ENCODE measurements at regions not wholly inside any gene's neighbourhood (a gene's known extent, or its start where the extent isn't known, plus 50 kb on each side); places are given as distances from the start of the nearest gene placed in this dataset.
"Not testable (repeated sequence)": the region's sequence is repeated elsewhere in the genome, so short reads cannot be mapped to it uniquely, and the experiment has no call there.

- H3K27ac ChIP-seq (ENCODE audit: control insufficient read depth, insufficient read depth, low read length), result no peak overlapping the region
- H3K27me3 ChIP-seq (ENCODE audit: control insufficient read depth, extremely low read depth, insufficient read depth, low read length), result no peaks in the 10 kb centered on the region
- H3K4me3 ChIP-seq (ENCODE audit: control insufficient read depth in 2 of 3, extremely low read depth in 1 of 3, insufficient read depth in 2 of 3, low read depth in 1 of 3, low read length in 3 of 3), result no peak overlapping the region
These were observed 107.4 kb upstream of the FRMD1 start for GRCh38 chr6:168186438-168186837.

GRCh38 chr6:168186018-168186417 is 107.0 kb upstream of the FRMD1 start:
- H3K79me2 ChIP-seq (ENCODE audit: control insufficient read depth, insufficient read depth, low read length); H3K4me2 ChIP-seq (ENCODE audit: control insufficient read depth, extremely low read depth, insufficient read depth, low read depth, low read length); H3K9ac ChIP-seq (ENCODE audit: control insufficient read depth, extremely low read depth, insufficient read depth, low read length); FAIRE-seq; DNase-seq (ENCODE audit: low read depth, low spot score); H3K9me3 ChIP-seq (ENCODE audit: control insufficient read depth, low read depth, low read length); H3K9me1 ChIP-seq (ENCODE audit: control insufficient read depth, extremely low read depth, insufficient read depth, low read length); H3K4me1 ChIP-seq (ENCODE audit: control insufficient read depth, extremely low read depth, insufficient read depth, low read length); H3K27ac ChIP-seq (ENCODE audit: control insufficient read depth, insufficient read depth, low read length); dilution Hi-C loops (cut with MboI; ENCODE audit: extremely low pct_ligation_motif_present, low sequenced_read_pairs); H3K36me3 ChIP-seq (ENCODE audit: control insufficient read depth in 2 of 2, extremely low read depth in 1 of 2, insufficient read depth in 2 of 2, low read length in 2 of 2); H3K27me3 ChIP-seq (ENCODE audit: control insufficient read depth, extremely low read depth, insufficient read depth, low read length); H2AFZ ChIP-seq (ENCODE audit: control insufficient read depth, low read length); H4K20me1 ChIP-seq (ENCODE audit: control insufficient read depth, extremely low read depth, insufficient read depth, low read length); H3K4me3 ChIP-seq (ENCODE audit: control insufficient read depth in 2 of 3, extremely low read depth in 1 of 3, insufficient read depth in 2 of 3, low read depth in 1 of 3, low read length in 3 of 3): not testable (repeated sequence)

More at GRCh38 chr6:168186438-168186837, 107.4 kb upstream of the FRMD1 start:
- no peaks in the 10 kb centered on the region for H3K9me3 ChIP-seq (ENCODE audit: control insufficient read depth, low read depth, low read length)
- H3K79me2 ChIP-seq (ENCODE audit: control insufficient read depth, insufficient read depth, low read length), result no peaks in the 10 kb centered on the region
- H3K9me1 ChIP-seq (ENCODE audit: control insufficient read depth, extremely low read depth, insufficient read depth, low read length), result no peaks in the 10 kb centered on the region
- DNase-seq (ENCODE audit: low read depth, low spot score) (no peak), FAIRE-seq (no peak)
- no peaks in the 10 kb centered on the region for H3K36me3 ChIP-seq (ENCODE audit: control insufficient read depth in 2 of 2, extremely low read depth in 1 of 2, insufficient read depth in 2 of 2, low read length in 2 of 2)
- H3K4me1 ChIP-seq (ENCODE audit: control insufficient read depth, extremely low read depth, insufficient read depth, low read length), result no peaks in the 10 kb centered on the region
- no peak overlapping the region for H3K9ac ChIP-seq (ENCODE audit: control insufficient read depth, extremely low read depth, insufficient read depth, low read length)
- no peak overlapping the region for H2AFZ ChIP-seq (ENCODE audit: control insufficient read depth, low read length)
- dilution Hi-C loops (cut with MboI; ENCODE audit: extremely low pct_ligation_motif_present, low sequenced_read_pairs), result no loop called here
- H4K20me1 ChIP-seq (ENCODE audit: control insufficient read depth, extremely low read depth, insufficient read depth, low read length), result no peaks in the 10 kb centered on the region
- TF ChIP-seq CTCF (optimal IDR thresholded peaks at IDR 0.05 in 1 of 3, IDR thresholded peaks at IDR 0.05 in 1 of 3, conservative IDR thresholded peaks at IDR 0.05 in 1 of 3; ENCODE audit: extremely low read depth in 1 of 3, insufficient read depth in 2 of 3, low read length in 3 of 3), result no peak
- TF ChIP-seq EZH2 (IDR thresholded peaks at IDR 0.05; ENCODE audit: low read length), result no peak
- H3K4me2 ChIP-seq (ENCODE audit: control insufficient read depth, extremely low read depth, insufficient read depth, low read depth, low read length), result no peak overlapping the region

- no peaks in the 10 kb centered on the region for H3K79me2 ChIP-seq (ENCODE audit: control insufficient read depth, insufficient read depth, low read length)
- H4K20me1 ChIP-seq (ENCODE audit: control insufficient read depth, extremely low read depth, insufficient read depth, low read length), result no peaks in the 10 kb centered on the region
- DNase-seq (ENCODE audit: low read depth, low spot score), result no peak
These were observed 105.7 kb upstream of the FRMD1 start for GRCh38 chr6:168184701-168185100.

More at GRCh38 chr6:168184701-168185100, 105.7 kb upstream of the FRMD1 start:
- Histone ChIP-seq H3K4me1 (ENCODE audit: control insufficient read depth, extremely low read depth, insufficient read depth, low read length) (no peaks in the 10 kb centered on the region), H3K27me3 (ENCODE audit: control insufficient read depth, extremely low read depth, insufficient read depth, low read length) (no peaks in the 10 kb centered on the region), H3K9ac (ENCODE audit: control insufficient read depth, extremely low read depth, insufficient read depth, low read length) (no peak overlapping the region), H3K9me1 (ENCODE audit: control insufficient read depth, extremely low read depth, insufficient read depth, low read length) (no peaks in the 10 kb centered on the region), H3K9me3 (ENCODE audit: control insufficient read depth, low read depth, low read length) (no peaks in the 10 kb centered on the region), H3K4me2 (ENCODE audit: control insufficient read depth, extremely low read depth, insufficient read depth, low read depth, low read length) (no peak overlapping the region), H3K27ac (ENCODE audit: control insufficient read depth, insufficient read depth, low read length) (no peak overlapping the region), H3K36me3 (ENCODE audit: control insufficient read depth in 2 of 2, extremely low read depth in 1 of 2, insufficient read depth in 2 of 2, low read length in 2 of 2) (no peaks in the 10 kb centered on the region), H3K4me3 (ENCODE audit: control insufficient read depth in 2 of 3, extremely low read depth in 1 of 3, insufficient read depth in 2 of 3, low read depth in 1 of 3, low read length in 3 of 3) (no peak overlapping the region), H2AFZ (ENCODE audit: control insufficient read depth, low read length) (no peak overlapping the region)
- TF ChIP-seq EZH2 (IDR thresholded peaks at IDR 0.05; ENCODE audit: low read length) (no peak), CTCF (optimal IDR thresholded peaks at IDR 0.05 in 1 of 3, IDR thresholded peaks at IDR 0.05 in 1 of 3, conservative IDR thresholded peaks at IDR 0.05 in 1 of 3; ENCODE audit: extremely low read depth in 1 of 3, insufficient read depth in 2 of 3, low read length in 3 of 3) (no peak)
- dilution Hi-C loops (cut with MboI; ENCODE audit: extremely low pct_ligation_motif_present, low sequenced_read_pairs), result no loop called here
- no peak for FAIRE-seq
